Right atrium auricular region (tissue), 2 donors: ENCODE measurements at regions not wholly inside any gene's neighbourhood (a gene's known extent, or its start where the extent isn't known, plus 50 kb on each side); places are given as distances from the start of the nearest gene placed in this dataset.
"Not testable (repeated sequence)": the region's sequence is repeated elsewhere in the genome, so short reads cannot be mapped to it uniquely, and the experiment has no call there.

Experiments used
- DNase-seq: peaks from one replicate; pipeline ENCODE4 v3.0.0-alpha.2; 2019; ENCODE audit warnings: low spot score
- H3K27ac ChIP-seq, 2 donors: fragments of 200-600 bp; sonication (generic); 1 replicate in 1 of 2; 2 replicates in 1 of 2; pipeline ENCODE4 v1.5.1; 2016 to 2019
- H3K27me3 ChIP-seq, 2 donors: fragments of 200-600 bp; sonication (generic); one replicate each; pipeline versions ENCODE4 v1.5.1 to v1.6.0; 2017 to 2019
- H3K36me3 ChIP-seq: fragments of 200-600 bp; sonication (generic); one replicate; pipeline ENCODE4 v1.5.1; 2016
- H3K4me1 ChIP-seq, 2 donors: fragments of 200-600 bp; sonication (generic); one replicate each; pipeline versions ENCODE4 v1.5.1 to v1.6.0; 2017 to 2019
- H3K4me3 ChIP-seq, 2 donors: fragments of 200-600 bp; sonication (generic); 1 replicate in 1 of 2; 2 replicates in 1 of 2; pipeline ENCODE4 v1.5.1; 2017 to 2019; ENCODE audit warnings: mild to moderate bottlenecking in 1 of 2, moderate library complexity in 1 of 2
- H3K9me3 ChIP-seq, 2 donors: fragments of 200-600 bp; sonication (generic); one replicate each; pipeline ENCODE4 v1.5.1; 2019
- CTCF ChIP-seq, 2 donors: fragments of 200-600 bp; sonication (generic); IDR thresholded peaks; one replicate each; pipeline ENCODE4 v1.5.1; 2019; ENCODE audit warnings: antibody characterized with exemption in 2 of 2

GRCh38 chr9:111276431-111277128 is 53.4 kb downstream of the OR2K2 start:
- no peak for TF ChIP-seq CTCF (IDR thresholded peaks at IDR 0.05)
- Histone ChIP-seq H3K27ac (no peak overlapping the region), H3K4me3 (no peak overlapping the region), H3K27me3 (no peaks in the 10 kb centered on the region), H3K9me3 (no peaks in the 10 kb centered on the region), H3K4me1 (no peaks in the 10 kb centered on the region), H3K36me3 (no peaks in the 10 kb centered on the region)
- DNase-seq = no peak

GRCh38 chr9:111274737-111275136 is 55.3 kb downstream of the OR2K2 start:
- H3K4me1 ChIP-seq = no peaks in the 10 kb centered on the region

GRCh38 chr9:111272581-111272980 is 57.4 kb downstream of the OR2K2 start:
- Histone ChIP-seq H3K36me3 (no peaks in the 10 kb centered on the region), H3K4me3 (no peak overlapping the region), H3K4me1 (no peaks in the 10 kb centered on the region), H3K9me3 (no peaks in the 10 kb centered on the region), H3K27ac (no peak overlapping the region), H3K27me3 (no peaks in the 10 kb centered on the region)
- no peak for DNase-seq
- no peak for TF ChIP-seq CTCF (IDR thresholded peaks at IDR 0.05)

More at GRCh38 chr9:111274737-111275136, 55.3 kb downstream of the OR2K2 start:
- no peak for DNase-seq
- Histone ChIP-seq H3K27ac (no peak overlapping the region), H3K9me3 (no peaks in the 10 kb centered on the region), H3K4me3 (no peak overlapping the region), H3K36me3 (no peaks in the 10 kb centered on the region), H3K27me3 (no peaks in the 10 kb centered on the region)
- no peak for TF ChIP-seq CTCF (IDR thresholded peaks at IDR 0.05)

GRCh38 chr9:111271481-111272080 is 58.4 kb downstream of the OR2K2 start:
- Histone ChIP-seq H3K27me3 (no peaks in the 10 kb centered on the region), H3K36me3 (no peaks in the 10 kb centered on the region), H3K9me3 (no peaks in the 10 kb centered on the region), H3K4me3 (no peak overlapping the region), H3K27ac (no peak overlapping the region), H3K4me1 (no peaks in the 10 kb centered on the region)
- DNase-seq = no peak
- no peak for TF ChIP-seq CTCF (IDR thresholded peaks at IDR 0.05)

GRCh38 chr9:111271047-111271446 is 59.0 kb downstream of the OR2K2 start:
- H3K4me1 ChIP-seq = no peaks in the 10 kb centered on the region
- no peak overlapping the region for H3K27ac ChIP-seq
- H3K4me3 ChIP-seq = no peak overlapping the region
- H3K36me3 ChIP-seq = no peaks in the 10 kb centered on the region
- H3K9me3 ChIP-seq = peaks cover 0 to 1% of the 10 kb centered on the region in 2 donors
- TF ChIP-seq CTCF (IDR thresholded peaks at IDR 0.05) = no peak
- H3K27me3 ChIP-seq = no peaks in the 10 kb centered on the region
- DNase-seq = no peak

- not testable (repeated sequence) for H3K4me3 ChIP-seq, H3K9me3 ChIP-seq, DNase-seq, H3K27ac ChIP-seq, H3K36me3 ChIP-seq, H3K4me1 ChIP-seq, H3K27me3 ChIP-seq
These were observed 64.0 kb downstream of the OR2K2 start for GRCh38 chr9:111266024-111266423.
